GM21737 (cell line): ENCODE measurements at regions not wholly inside any gene's neighbourhood (a gene's known extent, or its start where the extent isn't known, plus 50 kb on each side); places are given as distances from the start of the nearest gene placed in this dataset.
"Not testable (repeated sequence)": the region's sequence is repeated elsewhere in the genome, so short reads cannot be mapped to it uniquely, and the experiment has no call there.

Experiments used
- ATAC-seq: cut with Tn5 transposase; IDR thresholded peaks from one replicate; pipeline ENCODE4 v1.9.1; 2021; ENCODE audit warnings: mild to moderate bottlenecking, moderate library complexity; ENCODE audit not compliant: unreplicated experiment

DNA sequence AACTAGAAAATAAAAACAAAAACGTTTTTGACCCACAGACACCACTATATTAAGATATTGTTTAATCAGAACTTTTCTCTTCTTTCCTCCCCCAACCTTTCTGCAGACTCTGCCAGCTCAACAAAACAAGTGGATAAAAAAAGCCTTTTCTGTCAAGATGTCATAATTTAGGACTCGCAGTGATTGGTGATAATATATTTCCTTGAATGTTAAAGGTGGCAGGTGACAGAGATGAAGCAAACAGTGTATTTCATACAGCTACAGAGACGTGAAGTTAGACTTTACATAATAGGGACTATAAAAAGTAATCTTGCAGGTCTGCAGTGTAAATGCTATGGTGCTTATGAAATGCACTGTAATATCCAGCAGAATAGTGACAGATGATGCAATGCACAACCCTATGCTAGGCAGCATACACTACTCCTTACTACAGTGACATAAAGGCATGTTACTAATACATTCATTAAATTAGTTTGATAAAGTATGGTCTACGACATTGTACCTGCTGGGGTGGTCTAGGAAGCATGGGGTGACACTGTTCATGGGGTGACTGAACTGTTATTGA lies 326.7 kb upstream of the GRAMD2B start:
- ATAC-seq = no peak

GRCh38 chr5:126097876-126098275 lies 325.3 kb upstream of the GRAMD2B start:
- ATAC-seq = no peak

- no peak for ATAC-seq
Observed at GRCh38 chr5:126098330-126099017, 324.7 kb upstream of the GRAMD2B start.

DNA sequence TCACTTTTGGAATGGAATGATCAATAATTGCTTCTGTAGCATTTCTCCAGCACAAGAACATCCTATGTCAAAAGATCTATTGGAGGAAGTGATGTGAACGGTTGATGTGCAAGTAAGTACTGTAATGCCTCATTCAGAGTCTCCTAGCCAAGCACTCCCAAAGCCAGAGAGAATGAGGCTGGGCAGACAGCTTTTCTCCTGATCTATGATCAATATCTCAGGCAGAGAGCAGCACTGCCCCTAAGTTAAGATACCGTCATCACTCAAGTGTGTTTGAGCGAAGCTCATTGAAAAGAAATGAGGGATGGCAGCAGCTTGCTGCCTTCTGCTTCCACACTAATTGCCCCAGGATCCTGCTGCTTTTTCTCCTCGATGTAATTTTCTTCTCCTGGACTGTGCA lies 324.1 kb upstream of the GRAMD2B start:
- ATAC-seq = no peak

- no peak for ATAC-seq
Observed at GRCh38 chr5:126100767-126101166, 322.4 kb upstream of the GRAMD2B start.

GRCh38 chr5:126101901-126102300 lies 321.3 kb upstream of the GRAMD2B start:
- ATAC-seq = no peak

- ATAC-seq = no peak
Observed at GRCh38 chr5:126103050-126103449, 320.2 kb upstream of the GRAMD2B start.

GRCh38 chr5:126103868-126104267 lies 319.3 kb upstream of the GRAMD2B start:
- ATAC-seq = no peak

DNA sequence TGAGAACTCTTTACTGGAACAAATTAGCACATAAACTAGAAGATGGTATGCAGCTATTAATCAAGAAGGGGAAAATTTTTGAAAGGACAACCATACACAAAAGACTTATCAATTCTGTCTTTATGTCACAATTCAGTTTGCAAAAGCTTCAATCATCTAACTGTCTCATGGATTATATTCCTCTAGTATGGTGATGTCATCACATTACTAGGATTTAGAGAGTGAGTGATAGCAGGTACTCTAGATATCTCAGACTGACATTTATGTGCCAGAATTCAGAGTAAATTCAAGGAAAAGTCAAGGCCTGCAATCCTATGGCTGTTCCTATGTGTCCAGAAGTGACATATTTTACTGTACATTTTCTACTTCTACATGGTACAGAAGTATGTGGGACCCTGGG lies 318.9 kb upstream of the GRAMD2B start:
- no peak for ATAC-seq

GRCh38 chr5:126104951-126105350 lies 318.3 kb upstream of the GRAMD2B start:
- ATAC-seq = no peak

DNA sequence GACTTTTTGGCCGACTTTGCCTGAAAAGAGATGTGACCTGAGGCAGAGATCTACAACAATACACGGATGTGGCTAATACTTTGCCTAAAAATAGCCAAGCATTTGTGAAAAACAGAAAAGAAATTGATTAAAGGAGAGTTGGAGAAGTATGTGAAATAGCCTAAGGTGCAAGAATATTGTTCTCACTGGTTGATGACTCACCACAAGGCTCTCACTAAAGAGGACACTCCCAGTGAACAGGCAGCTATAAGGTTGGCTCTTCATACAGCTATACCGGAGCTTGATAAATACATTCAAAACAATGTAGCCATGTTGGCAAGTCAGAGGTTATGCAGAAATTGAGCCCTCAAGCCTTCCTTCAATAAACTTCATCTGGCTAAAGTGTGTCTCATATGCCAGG lies 317.2 kb upstream of the GRAMD2B start:
- no peak for ATAC-seq

DNA sequence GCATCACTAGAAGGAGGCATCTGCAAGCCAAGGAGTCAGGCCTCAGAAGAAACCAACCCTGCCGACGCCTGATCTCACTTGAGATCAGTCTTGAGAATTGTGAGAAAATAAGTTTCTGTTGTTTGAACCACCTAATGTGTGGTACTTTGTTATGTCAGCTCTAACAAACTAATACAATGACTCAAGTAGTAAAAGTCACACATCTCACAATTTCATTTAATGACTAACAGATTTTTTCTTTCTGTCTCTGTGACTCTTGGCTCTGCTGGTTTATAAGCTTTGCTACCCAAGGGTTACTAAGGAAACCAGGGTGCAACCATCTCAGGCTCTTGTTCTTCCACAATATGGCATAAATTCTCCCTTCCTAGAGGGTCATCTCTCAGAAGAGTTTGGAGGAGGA lies 315.8 kb upstream of the GRAMD2B start:
- ATAC-seq = no peak

- ATAC-seq = no peak
Observed at GRCh38 chr5:126108470-126108869, 314.7 kb upstream of the GRAMD2B start.

DNA sequence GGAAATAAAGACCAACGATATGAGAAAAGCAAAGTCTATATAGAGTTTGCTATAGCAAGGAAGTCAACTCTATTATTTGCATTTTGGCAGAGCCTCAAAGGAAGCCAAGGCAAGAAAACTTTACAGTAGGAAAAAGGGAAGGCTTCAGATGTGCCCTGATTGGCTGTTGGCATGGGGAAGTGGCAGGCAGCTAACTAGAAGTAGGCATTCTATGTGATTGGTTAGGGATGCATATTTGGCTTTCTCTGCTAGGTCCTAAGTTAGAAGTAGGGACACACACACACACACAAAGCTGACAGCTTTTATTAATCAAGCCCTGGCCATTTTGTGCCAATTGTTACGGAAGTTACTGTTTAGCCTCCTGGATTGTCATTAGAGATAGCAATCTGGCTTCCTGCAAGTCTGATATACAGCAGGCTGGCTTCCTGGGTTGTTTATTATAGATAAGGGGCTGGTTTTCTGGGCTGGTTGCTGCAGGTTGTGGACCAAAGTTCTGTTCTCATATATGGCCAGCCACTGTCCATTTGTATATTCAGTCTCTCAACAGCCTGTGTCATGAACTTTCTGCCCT lies 308.1 kb upstream of the GRAMD2B start:
- no peak for ATAC-seq

- no peak for ATAC-seq
Observed at GRCh38 chr5:126117044-126117443, 306.2 kb upstream of the GRAMD2B start.

DNA sequence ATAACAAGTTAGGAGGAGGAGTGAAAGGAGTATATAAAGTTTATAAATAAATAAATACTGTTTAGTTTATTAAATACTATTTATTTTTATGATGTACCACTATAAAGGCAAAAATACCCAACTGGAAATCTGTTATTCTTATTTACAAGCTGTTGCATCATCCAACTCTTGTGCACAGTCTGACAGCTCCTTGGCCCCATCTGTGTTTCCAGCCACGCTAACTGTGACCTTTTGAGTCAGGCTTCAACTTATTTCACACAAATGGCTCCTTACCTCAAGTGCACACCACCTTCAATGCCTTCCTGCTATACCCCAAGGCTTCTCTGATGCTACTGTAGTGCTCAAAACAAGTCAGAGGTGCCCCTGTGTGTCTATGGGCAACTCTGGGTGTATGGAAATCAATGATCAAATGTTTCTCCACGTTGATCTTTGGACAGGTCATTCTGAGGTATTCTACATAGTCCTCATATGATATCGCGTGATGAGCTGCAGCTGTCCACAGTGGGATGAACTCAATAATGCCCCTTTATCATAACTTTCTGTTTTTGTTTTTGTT lies 303.2 kb upstream of the GRAMD2B start:
- ATAC-seq = no peak

GRCh38 chr5:126120939-126121338 lies 302.3 kb upstream of the GRAMD2B start:
- no peak for ATAC-seq

DNA sequence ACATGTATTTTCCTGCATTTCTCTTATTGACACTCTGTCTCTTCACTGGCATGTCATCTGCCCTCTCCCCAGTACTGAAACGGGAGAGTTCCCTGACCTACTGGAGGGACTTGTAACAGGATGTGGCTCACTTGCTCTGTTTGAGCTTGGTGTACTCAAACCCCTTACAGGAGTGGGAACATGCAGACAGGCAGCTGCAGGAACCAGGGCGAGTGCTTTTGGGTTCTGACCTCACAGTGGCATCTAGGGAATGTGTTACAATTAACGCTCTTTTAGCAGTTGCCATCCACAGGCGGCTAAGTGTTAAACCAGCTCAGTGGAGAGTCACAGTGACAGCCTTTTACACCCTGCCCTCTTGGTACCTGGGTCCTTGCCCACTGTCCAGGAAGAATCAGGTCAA lies 300.3 kb upstream of the GRAMD2B start:
- no peak for ATAC-seq

GRCh38 chr5:126124706-126125345 lies 298.4 kb upstream of the GRAMD2B start:
- no peak for ATAC-seq

DNA sequence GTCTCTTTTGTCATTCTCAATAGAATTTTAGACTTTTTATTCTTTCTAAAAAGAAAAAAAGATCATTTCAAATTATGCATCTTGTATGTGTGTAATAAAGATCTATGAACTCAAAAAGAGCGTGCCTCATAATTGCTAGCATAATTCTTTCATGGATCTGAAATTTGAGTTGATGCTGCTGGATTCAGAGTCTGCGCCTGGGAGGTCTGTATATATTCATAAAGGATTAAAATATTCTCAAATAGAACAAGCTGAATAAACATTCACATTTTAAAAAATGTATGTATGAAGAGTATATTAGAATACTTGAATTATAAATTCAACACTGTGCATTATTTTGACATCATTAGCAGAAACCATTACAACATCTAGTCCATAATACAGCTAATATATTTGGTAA lies 297.8 kb upstream of the GRAMD2B start:
- ATAC-seq = no peak

DNA sequence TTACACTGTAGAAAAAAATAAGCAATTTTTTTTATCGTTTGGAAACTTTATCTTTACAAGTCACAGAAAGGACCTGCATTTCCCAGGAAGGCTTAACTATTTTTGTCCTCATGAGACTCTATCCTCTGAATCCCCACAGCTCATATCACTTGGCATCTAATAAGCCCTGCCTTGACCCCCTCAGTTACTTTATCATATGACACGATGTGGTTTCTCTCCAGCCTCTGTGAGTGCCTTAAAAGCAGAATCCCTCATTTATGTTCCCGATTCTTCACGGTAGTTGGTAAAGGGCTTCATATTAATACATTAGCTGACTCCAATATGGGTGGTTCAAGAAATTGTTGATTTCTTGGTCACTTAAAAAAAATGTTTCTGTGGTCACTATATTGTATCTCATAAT lies 296.6 kb upstream of the GRAMD2B start:
- ATAC-seq = no peak

DNA sequence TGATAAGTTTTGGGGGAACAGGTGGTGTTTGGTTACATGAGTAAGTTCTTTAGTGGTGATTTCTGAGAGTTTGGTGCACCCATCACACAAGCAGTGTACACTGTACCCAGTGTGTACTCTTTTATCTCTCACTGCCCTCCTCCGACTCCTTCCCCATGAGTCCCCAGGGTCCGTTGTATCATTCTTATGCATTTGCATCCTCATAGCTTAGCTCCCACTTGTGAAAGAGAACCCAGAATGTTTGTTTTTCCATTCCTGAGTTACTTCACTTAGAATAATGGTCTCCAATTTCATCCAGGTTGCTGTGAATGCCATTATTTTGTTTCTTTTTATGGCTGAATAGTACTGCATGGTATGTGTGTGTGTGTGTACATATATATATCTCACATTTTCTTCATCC lies 295.8 kb upstream of the GRAMD2B start:
- ATAC-seq = not testable (repeated sequence)
